ENCODE measurements at regions not wholly inside any gene's neighbourhood (a gene's known extent, or its start where the extent isn't known, plus 50 kb on each side); places are given as distances from the start of the nearest gene placed in this dataset.

DNA sequence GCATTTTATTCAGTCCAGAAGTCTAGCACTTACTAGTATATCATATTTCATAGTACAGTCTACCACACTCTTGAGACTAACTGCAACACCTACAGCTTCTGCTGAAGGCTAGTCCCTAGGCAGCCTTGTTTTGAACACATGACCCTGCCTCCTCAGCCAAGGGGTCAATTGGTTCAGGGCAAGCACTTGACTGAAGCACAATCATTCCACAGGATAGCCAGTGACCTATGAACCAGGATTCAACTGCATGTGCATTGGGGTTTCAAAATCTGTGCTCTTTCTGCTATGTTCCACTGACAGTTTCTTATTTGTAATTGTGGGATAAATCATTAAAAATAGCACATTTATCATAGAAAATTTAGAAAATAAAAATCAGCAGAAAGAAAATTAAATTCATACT is 186.8 kb downstream of the TMEM161B start:
- H3K4me3 ChIP-seq = no peak overlapping the region
- POLR2A ChIA-PET = no interaction called here
- CTCF ChIA-PET = interaction anchor here (0.6 kb wide), 1 partner anchor 519 kb away, joined by 3 read pairs; no protein-coding TSS in a partner anchor
- no peaks in the 10 kb centered on the region for H3K36me3 ChIP-seq (ENCODE audit: control insufficient read depth in 2 of 2, insufficient read depth in 2 of 2, low read length in 1 of 2)
- FAIRE-seq (no peak), DNase-seq (ENCODE audit: low read depth, low spot score) (no peak), ATAC-seq (no peak)
- H3K4me2 ChIP-seq (ENCODE audit: control insufficient read depth, insufficient read depth) = no peak overlapping the region
- no peaks in the 10 kb centered on the region for H3K27me3 ChIP-seq (replicated peaks in 1 of 2; ENCODE audit: control insufficient read depth in 2 of 2, insufficient read depth in 2 of 2, low read length in 1 of 2)
- no peak overlapping the region for H3K27ac ChIP-seq (ENCODE audit: control insufficient read depth, insufficient read depth)
- no peak overlapping the region for H3K9ac ChIP-seq (ENCODE audit: control insufficient read depth, insufficient read depth, low read length)
- SMC1A ChIA-PET (ENCODE audit: uncharacterized antibody, unreplicated experiment) = no interaction called here
- H4K20me1 ChIP-seq (ENCODE audit: control insufficient read depth, insufficient read depth) = no peaks in the 10 kb centered on the region
- in situ Hi-C loops (cut with MboI) = no loop called here
- RAD21 ChIA-PET (ENCODE audit: unreplicated experiment) = no interaction called here
- no TSS peak for BruUV-seq (replicated peaks)
- intact Hi-C loops (cut with micrococcal nuclease; ENCODE audit: unreplicated experiment) = no loop called here
- no peak overlapping the region for H2AFZ ChIP-seq (ENCODE audit: control insufficient read depth, low read depth, low read length)
- H3K79me2 ChIP-seq (ENCODE audit: control insufficient read depth, insufficient read depth, low read length) = no peaks in the 10 kb centered on the region
- H3K9me3 ChIP-seq (replicated peaks; ENCODE audit: control insufficient read depth, insufficient read depth, low read length) = no peaks in the 10 kb centered on the region
- no peaks in the 10 kb centered on the region for H3K4me1 ChIP-seq (ENCODE audit: control insufficient read depth, insufficient read depth, low read length)
- TF ChIP-seq PML (IDR thresholded peaks at IDR 0.05; ENCODE audit: low read length) (no peak), HDGF (IDR thresholded peaks at IDR 0.05) (no peak), MEF2B (IDR thresholded peaks at IDR 0.05; ENCODE audit: partially characterized antibody, poor library complexity, severe bottlenecking) (no peak), FOS (IDR thresholded peaks at IDR 0.05; ENCODE audit: borderline replicate concordance, extremely low read depth, insufficient read length) (no peak), CREB1 (IDR thresholded peaks at IDR 0.05; ENCODE audit: low read depth) (no peak), JUNB (IDR thresholded peaks at IDR 0.05) (no peak), ASH2L (IDR thresholded peaks at IDR 0.05; ENCODE audit: borderline replicate concordance, low read depth) (no peak), EGR1 (IDR thresholded peaks at IDR 0.05; ENCODE audit: borderline replicate concordance in 1 of 2, low read depth in 2 of 2, low read length in 2 of 2) (no peak), SRF (IDR thresholded peaks at IDR 0.05; ENCODE audit: low read depth in 2 of 2, low read length in 2 of 2) (no peak), CHD1 (IDR thresholded peaks at IDR 0.05; ENCODE audit: low read depth, low read length) (no peak)

GRCh38 chr5:88063813-88064212 is 204.8 kb downstream of the TMEM161B start:
- DNase-seq (ENCODE audit: low read depth, low spot score) (no peak), ATAC-seq (no peak), FAIRE-seq (no peak)
- in situ Hi-C loops (cut with MboI) = no loop called here
- no peaks in the 10 kb centered on the region for H3K36me3 ChIP-seq (ENCODE audit: control insufficient read depth in 2 of 2, insufficient read depth in 2 of 2, low read length in 1 of 2)
- H3K27ac ChIP-seq (ENCODE audit: control insufficient read depth, insufficient read depth) = no peak overlapping the region
- BruUV-seq (replicated peaks) = no TSS peak
- no peak overlapping the region for H3K4me2 ChIP-seq (ENCODE audit: control insufficient read depth, insufficient read depth)
- no peak overlapping the region for H2AFZ ChIP-seq (ENCODE audit: control insufficient read depth, low read depth, low read length)
- no peaks in the 10 kb centered on the region for H3K4me1 ChIP-seq (ENCODE audit: control insufficient read depth, insufficient read depth, low read length)
- ChIA-PET SMC1A (ENCODE audit: uncharacterized antibody, unreplicated experiment) (no interaction called here), POLR2A (no interaction called here), RAD21 (ENCODE audit: unreplicated experiment) (no interaction called here), CTCF (no interaction called here)
- H3K79me2 ChIP-seq (ENCODE audit: control insufficient read depth, insufficient read depth, low read length) = no peaks in the 10 kb centered on the region
- H3K27me3 ChIP-seq (replicated peaks in 1 of 2; ENCODE audit: control insufficient read depth in 2 of 2, insufficient read depth in 2 of 2, low read length in 1 of 2) = no peaks in the 10 kb centered on the region
- H3K9ac ChIP-seq (ENCODE audit: control insufficient read depth, insufficient read depth, low read length) = no peak overlapping the region
- no peaks in the 10 kb centered on the region for H3K9me3 ChIP-seq (replicated peaks; ENCODE audit: control insufficient read depth, insufficient read depth, low read length)
- H4K20me1 ChIP-seq (ENCODE audit: control insufficient read depth, insufficient read depth) = no peaks in the 10 kb centered on the region
- H3K4me3 ChIP-seq = no peak overlapping the region
- intact Hi-C loops (cut with micrococcal nuclease; ENCODE audit: unreplicated experiment) = no loop called here
- TF ChIP-seq CBFB (IDR thresholded peaks at IDR 0.05; ENCODE audit: low read depth) = no peak
- TF ChIP-seq SP1 (IDR thresholded peaks at IDR 0.05; ENCODE audit: low read depth, low read length) = no peak
- TF ChIP-seq, protein P1, sequence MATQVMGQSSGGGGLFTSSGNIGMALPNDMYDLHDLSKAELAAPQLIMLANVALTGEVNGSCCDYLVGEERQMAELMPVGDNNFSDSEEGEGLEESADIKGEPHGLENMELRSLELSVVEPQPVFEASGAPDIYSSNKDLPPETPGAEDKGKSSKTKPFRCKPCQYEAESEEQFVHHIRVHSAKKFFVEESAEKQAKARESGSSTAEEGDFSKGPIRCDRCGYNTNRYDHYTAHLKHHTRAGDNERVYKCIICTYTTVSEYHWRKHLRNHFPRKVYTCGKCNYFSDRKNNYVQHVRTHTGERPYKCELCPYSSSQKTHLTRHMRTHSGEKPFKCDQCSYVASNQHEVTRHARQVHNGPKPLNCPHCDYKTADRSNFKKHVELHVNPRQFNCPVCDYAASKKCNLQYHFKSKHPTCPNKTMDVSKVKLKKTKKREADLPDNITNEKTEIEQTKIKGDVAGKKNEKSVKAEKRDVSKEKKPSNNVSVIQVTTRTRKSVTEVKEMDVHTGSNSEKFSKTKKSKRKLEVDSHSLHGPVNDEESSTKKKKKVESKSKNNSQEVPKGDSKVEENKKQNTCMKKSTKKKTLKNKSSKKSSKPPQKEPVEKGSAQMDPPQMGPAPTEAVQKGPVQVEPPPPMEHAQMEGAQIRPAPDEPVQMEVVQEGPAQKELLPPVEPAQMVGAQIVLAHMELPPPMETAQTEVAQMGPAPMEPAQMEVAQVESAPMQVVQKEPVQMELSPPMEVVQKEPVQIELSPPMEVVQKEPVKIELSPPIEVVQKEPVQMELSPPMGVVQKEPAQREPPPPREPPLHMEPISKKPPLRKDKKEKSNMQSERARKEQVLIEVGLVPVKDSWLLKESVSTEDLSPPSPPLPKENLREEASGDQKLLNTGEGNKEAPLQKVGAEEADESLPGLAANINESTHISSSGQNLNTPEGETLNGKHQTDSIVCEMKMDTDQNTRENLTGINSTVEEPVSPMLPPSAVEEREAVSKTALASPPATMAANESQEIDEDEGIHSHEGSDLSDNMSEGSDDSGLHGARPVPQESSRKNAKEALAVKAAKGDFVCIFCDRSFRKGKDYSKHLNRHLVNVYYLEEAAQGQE (IDR thresholded peaks at IDR 0.05; ENCODE audit: low read depth, low read length) = no peak
- no peak for TF ChIP-seq MYB (IDR thresholded peaks at IDR 0.05; ENCODE audit: borderline replicate concordance, low read depth, low read length)
- no peak for TF ChIP-seq YBX1 (IDR thresholded peaks at IDR 0.05)
- TF ChIP-seq TCF3 (IDR thresholded peaks at IDR 0.05; ENCODE audit: borderline replicate concordance, insufficient read depth, low read depth, low read length) = no peak
- no peak for TF ChIP-seq POLR2AphosphoS5 (IDR thresholded peaks at IDR 0.05; ENCODE audit: low read length)

All from GM12878 (cell line).